Peyer's patch (tissue), 4 donors: ENCODE measurements at regions not wholly inside any gene's neighbourhood (a gene's known extent, or its start where the extent isn't known, plus 50 kb on each side); places are given as distances from the start of the nearest gene placed in this dataset.

Experiments used
- DNase-seq, 3 donors: peaks; one replicate each; pipeline ENCODE4 v3.0.0-alpha.2; 2017 to 2019
- H3K27ac ChIP-seq, 4 donors: fragments of 200-600 bp; sonication (generic); one replicate each; pipeline ENCODE4 v1.5.1; 2016 to 2019
- H3K27me3 ChIP-seq, 2 donors: fragments of 200-600 bp; sonication (generic); one replicate each; pipeline ENCODE4 v1.5.1; 2019
- H3K36me3 ChIP-seq, 3 donors: fragments of 200-600 bp; sonication (generic); one replicate each; pipeline ENCODE4 v1.5.1; 2016 to 2019
- H3K4me1 ChIP-seq, 4 donors: fragments of 200-600 bp; sonication (generic); one replicate each; pipeline ENCODE4 v1.5.1; 2016 to 2019
- H3K4me3 ChIP-seq, 4 donors: fragments of 200-600 bp; sonication (generic); 1 replicate in 3 of 4; 2 replicates in 1 of 4; pipeline ENCODE4 v1.5.1; 2016 to 2019; ENCODE audit warnings: mild to moderate bottlenecking in 1 of 4
- H3K9me3 ChIP-seq, 4 donors: fragments of 200-600 bp; sonication (generic); one replicate each; pipeline ENCODE4 v1.5.1; 2016 to 2019; ENCODE audit warnings: mild to moderate bottlenecking in 1 of 4
- CTCF ChIP-seq, 6 experiments: fragments of 450-650 bp in 4 of 6; fragments of 200-600 bp in 2 of 6; sonication (generic) in 1 of 6; IDR thresholded peaks; one replicate each; pipeline ENCODE4 v1.5.1; 2017 to 2019; ENCODE audit warnings: antibody characterized with exemption in 6 of 6, mild to moderate bottlenecking in 3 of 6, moderate library complexity in 1 of 6
- POLR2A ChIP-seq, 2 donors: fragments of 450-650 bp; IDR thresholded peaks; one replicate each; pipeline ENCODE4 v1.5.1; 2017; ENCODE audit warnings: antibody characterized with exemption in 2 of 2, mild to moderate bottlenecking in 2 of 2, moderate library complexity in 2 of 2

- TF ChIP-seq POLR2A (IDR thresholded peaks at IDR 0.05) (no peak), CTCF (IDR thresholded peaks at IDR 0.05) (no peak)
- no peak overlapping the region for H3K27ac ChIP-seq
- no peaks in the 10 kb centered on the region for H3K9me3 ChIP-seq
- no peak for DNase-seq
- no peaks in the 10 kb centered on the region for H3K4me1 ChIP-seq
- no peaks in the 10 kb centered on the region for H3K36me3 ChIP-seq
- H3K27me3 ChIP-seq, result no peaks in the 10 kb centered on the region
- H3K4me3 ChIP-seq, result no peak overlapping the region
Measured at GRCh38 chr7:46212425-46213153, 291.5 kb upstream of the IGFBP3 start.

- Histone ChIP-seq H3K4me1 (peaks cover 0 to 8% (median 0%) of the 10 kb centered on the region in 4 donors), H3K27ac (no peak overlapping the region), H3K4me3 (no peak overlapping the region), H3K9me3 (no peaks in the 10 kb centered on the region), H3K27me3 (no peaks in the 10 kb centered on the region), H3K36me3 (no peaks in the 10 kb centered on the region)
- no peak for DNase-seq
- TF ChIP-seq POLR2A (IDR thresholded peaks at IDR 0.05) (no peak), CTCF (IDR thresholded peaks at IDR 0.05) (no peak)
Measured at GRCh38 chr7:46210467-46210866, 289.4 kb upstream of the IGFBP3 start.

GRCh38 chr7:46209611-46210388 is 288.7 kb upstream of the IGFBP3 start:
- H3K27me3 ChIP-seq, result no peaks in the 10 kb centered on the region
- TF ChIP-seq CTCF (IDR thresholded peaks at IDR 0.05), result no peak
- H3K4me3 ChIP-seq, result no peak overlapping the region
- no peak for DNase-seq
- peaks cover 0 to 8% (median 0%) of the 10 kb centered on the region in 4 donors for H3K4me1 ChIP-seq
- no peaks in the 10 kb centered on the region for H3K36me3 ChIP-seq
- no peaks in the 10 kb centered on the region for H3K9me3 ChIP-seq
- no peak overlapping the region for H3K27ac ChIP-seq

- Histone ChIP-seq H3K9me3 (no peaks in the 10 kb centered on the region), H3K36me3 (no peaks in the 10 kb centered on the region), H3K4me3 (no peak overlapping the region), H3K27me3 (no peaks in the 10 kb centered on the region), H3K27ac (no peak overlapping the region), H3K4me1 (peaks cover 0 to 8% (median 0%) of the 10 kb centered on the region in 4 donors)
- DNase-seq, result no peak
- no peak for TF ChIP-seq POLR2A (IDR thresholded peaks at IDR 0.05)
- TF ChIP-seq CTCF (IDR thresholded peaks at IDR 0.05), result no peak
Measured at GRCh38 chr7:46208635-46209525, 287.8 kb upstream of the IGFBP3 start.

GRCh38 chr7:46207931-46208634 is 287.0 kb upstream of the IGFBP3 start:
- no peak for DNase-seq
- H3K4me1 ChIP-seq, result peaks cover 0 to 8% (median 0%) of the 10 kb centered on the region in 4 donors
- H3K4me3 ChIP-seq, result no peak overlapping the region
- TF ChIP-seq CTCF (IDR thresholded peaks at IDR 0.05) (no peak), POLR2A (IDR thresholded peaks at IDR 0.05) (no peak)
- H3K9me3 ChIP-seq, result no peaks in the 10 kb centered on the region
- no peak overlapping the region for H3K27ac ChIP-seq
- no peaks in the 10 kb centered on the region for H3K36me3 ChIP-seq
- no peaks in the 10 kb centered on the region for H3K27me3 ChIP-seq
